HK-2 (cell line): ENCODE measurements at regions not wholly inside any gene's neighbourhood (a gene's known extent, or its start where the extent isn't known, plus 50 kb on each side); places are given as distances from the start of the nearest gene placed in this dataset.

Experiments
- DNase-seq: peaks from one replicate; pipeline ENCODE4 v3.0.0-alpha.2; 2018; ENCODE audit not compliant: unreplicated experiment

GRCh38 chr17:33352526-33352925 lies 59.4 kb upstream of the ASIC2 start:
- DNase-seq: no peak

GRCh38 chr17:33356266-33356665 lies 63.2 kb upstream of the ASIC2 start:
- no peak for DNase-seq

GRCh38 chr17:33363475-33363874 lies 70.4 kb upstream of the ASIC2 start:
- DNase-seq: no peak

GRCh38 chr17:33366960-33367359 lies 73.9 kb upstream of the ASIC2 start:
- DNase-seq: no peak

GRCh38 chr17:33369149-33369548 lies 76.1 kb upstream of the ASIC2 start:
- DNase-seq: no peak

- no peak for DNase-seq
Observed at GRCh38 chr17:33369876-33370275, 76.8 kb upstream of the ASIC2 start.

GRCh38 chr17:33370401-33370800 lies 77.3 kb upstream of the ASIC2 start:
- DNase-seq: no peak

GRCh38 chr17:33371377-33371776 lies 78.3 kb upstream of the ASIC2 start:
- DNase-seq: no peak

GRCh38 chr17:33373273-33373672 lies 80.2 kb upstream of the ASIC2 start:
- no peak for DNase-seq

- DNase-seq: no peak
Observed at GRCh38 chr17:33375103-33375502, 82.0 kb upstream of the ASIC2 start.

GRCh38 chr17:33375783-33376182 lies 82.7 kb upstream of the ASIC2 start:
- DNase-seq: no peak

- no peak for DNase-seq
Observed at GRCh38 chr17:33377837-33378595, 84.9 kb upstream of the ASIC2 start.

GRCh38 chr17:33381201-33381600 lies 88.1 kb upstream of the ASIC2 start:
- DNase-seq: no peak

- DNase-seq: no peak
Observed at GRCh38 chr17:33383488-33384023, 90.5 kb upstream of the ASIC2 start.

GRCh38 chr17:33385133-33385532 lies 92.0 kb upstream of the ASIC2 start:
- DNase-seq: no peak

- no peak for DNase-seq
Observed at GRCh38 chr17:33385713-33386112, 92.6 kb upstream of the ASIC2 start.

GRCh38 chr17:33387406-33387805 lies 94.3 kb upstream of the ASIC2 start:
- no peak for DNase-seq

- DNase-seq: no peak
Observed at GRCh38 chr17:33389504-33390135, 96.5 kb upstream of the ASIC2 start.

- no peak for DNase-seq
Observed at GRCh38 chr17:33390479-33391176, 97.5 kb upstream of the ASIC2 start.

GRCh38 chr17:33396818-33397217 lies 103.7 kb upstream of the ASIC2 start:
- DNase-seq: no peak

- DNase-seq: no peak
Observed at GRCh38 chr17:33398386-33398785, 105.3 kb upstream of the ASIC2 start.

GRCh38 chr17:33401249-33401648 lies 108.2 kb upstream of the ASIC2 start:
- no peak for DNase-seq

- DNase-seq: no peak
Observed at GRCh38 chr17:33403194-33403593, 110.1 kb upstream of the ASIC2 start.
